ENCODE measurements at regions not wholly inside any gene's neighbourhood (a gene's known extent, or its start where the extent isn't known, plus 50 kb on each side); places are given as distances from the start of the nearest gene placed in this dataset.
"Not testable (repeated sequence)": the region's sequence is repeated elsewhere in the genome, so short reads cannot be mapped to it uniquely, and the experiment has no call there.

GRCh38 chr2:173572848-173573247, 218.2 kb downstream of the CDCA7 start:
- DNase-seq (no peak), ATAC-seq (no peak)
- TF ChIP-seq POLR2A (IDR thresholded peaks at IDR 0.05) = no peak
- TF ChIP-seq, protein P1, sequence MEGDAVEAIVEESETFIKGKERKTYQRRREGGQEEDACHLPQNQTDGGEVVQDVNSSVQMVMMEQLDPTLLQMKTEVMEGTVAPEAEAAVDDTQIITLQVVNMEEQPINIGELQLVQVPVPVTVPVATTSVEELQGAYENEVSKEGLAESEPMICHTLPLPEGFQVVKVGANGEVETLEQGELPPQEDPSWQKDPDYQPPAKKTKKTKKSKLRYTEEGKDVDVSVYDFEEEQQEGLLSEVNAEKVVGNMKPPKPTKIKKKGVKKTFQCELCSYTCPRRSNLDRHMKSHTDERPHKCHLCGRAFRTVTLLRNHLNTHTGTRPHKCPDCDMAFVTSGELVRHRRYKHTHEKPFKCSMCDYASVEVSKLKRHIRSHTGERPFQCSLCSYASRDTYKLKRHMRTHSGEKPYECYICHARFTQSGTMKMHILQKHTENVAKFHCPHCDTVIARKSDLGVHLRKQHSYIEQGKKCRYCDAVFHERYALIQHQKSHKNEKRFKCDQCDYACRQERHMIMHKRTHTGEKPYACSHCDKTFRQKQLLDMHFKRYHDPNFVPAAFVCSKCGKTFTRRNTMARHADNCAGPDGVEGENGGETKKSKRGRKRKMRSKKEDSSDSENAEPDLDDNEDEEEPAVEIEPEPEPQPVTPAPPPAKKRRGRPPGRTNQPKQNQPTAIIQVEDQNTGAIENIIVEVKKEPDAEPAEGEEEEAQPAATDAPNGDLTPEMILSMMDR (IDR thresholded peaks at IDR 0.05) = no peak
- intact Hi-C loops (cut with DNase I) = no loop called here
- H3K27ac ChIP-seq = no peak overlapping the region
- no peaks in the 10 kb centered on the region for H3K4me1 ChIP-seq
- no peaks in the 10 kb centered on the region for H3K9me3 ChIP-seq
- no peak overlapping the region for H3K4me3 ChIP-seq
- 78% methylated on average over 1 of the region's 1 CpG for WGBS (ENCODE audit: insufficient coverage, low coverage, low lambda C conversion rate, missing lambda C conversion rate)
- no peaks in the 10 kb centered on the region for H3K27me3 ChIP-seq
- no peaks in the 10 kb centered on the region for H3K36me3 ChIP-seq

- intact Hi-C loops (cut with DNase I); ATAC-seq; H3K4me3 ChIP-seq; H3K27me3 ChIP-seq; H3K4me1 ChIP-seq; H3K9me3 ChIP-seq; H3K36me3 ChIP-seq; H3K27ac ChIP-seq; DNase-seq: not testable (repeated sequence)
- 59% methylated on average over 3 of the region's 3 CpGs for WGBS (ENCODE audit: insufficient coverage, low coverage, low lambda C conversion rate, missing lambda C conversion rate)
These were observed 219.1 kb downstream of the CDCA7 start for GRCh38 chr2:173573782-173574181.

- Histone ChIP-seq H3K27me3 (no peaks in the 10 kb centered on the region), H3K36me3 (no peaks in the 10 kb centered on the region), H3K4me1 (no peaks in the 10 kb centered on the region), H3K9me3 (no peaks in the 10 kb centered on the region), H3K4me3 (no peak overlapping the region), H3K27ac (no peak overlapping the region)
- ATAC-seq (no peak), DNase-seq (no peak)
- TF ChIP-seq, protein P1 (IDR thresholded peaks at IDR 0.05) = no peak
- TF ChIP-seq POLR2A (IDR thresholded peaks at IDR 0.05) = no peak
- WGBS (ENCODE audit: insufficient coverage, low coverage, low lambda C conversion rate, missing lambda C conversion rate) = 69% methylated on average over 4 of the region's 4 CpGs
- intact Hi-C loops (cut with DNase I) = no loop called here
These were observed 219.8 kb downstream of the CDCA7 start for GRCh38 chr2:173574324-173575112.

GRCh38 chr2:173578404-173579107, 223.9 kb downstream of the CDCA7 start:
- intact Hi-C loops (cut with DNase I) = no loop called here
- no peak for ATAC-seq

More at GRCh38 chr2:173578404-173579107, 223.9 kb downstream of the CDCA7 start:
- TF ChIP-seq, protein P1 (IDR thresholded peaks at IDR 0.05) = no peak
- no peak for TF ChIP-seq POLR2A (IDR thresholded peaks at IDR 0.05)
- Histone ChIP-seq H3K4me3 (no peak overlapping the region), H3K36me3 (no peaks in the 10 kb centered on the region), H3K4me1 (no peaks in the 10 kb centered on the region), H3K27ac (no peak overlapping the region), H3K9me3 (no peaks in the 10 kb centered on the region), H3K27me3 (no peaks in the 10 kb centered on the region)
- no peak for DNase-seq
- WGBS (ENCODE audit: insufficient coverage, low coverage, low lambda C conversion rate, missing lambda C conversion rate) = 84% methylated on average over 8 of the region's 8 CpGs

Measured in right lobe of liver (tissue), 6 donors.